ENCODE measurements at regions not wholly inside any gene's neighbourhood (a gene's known extent, or its start where the extent isn't known, plus 50 kb on each side); places are given as distances from the start of the nearest gene placed in this dataset.

- no peak for DNase-seq (ENCODE audit: low spot score)
Measured at GRCh38 chr12:116456330-116457082, 102.7 kb upstream of the MAP1LC3B2 start.

- DNase-seq (ENCODE audit: low spot score): no peak
Measured at GRCh38 chr12:116458492-116458891, 100.7 kb upstream of the MAP1LC3B2 start.

- DNase-seq (ENCODE audit: low spot score): no peak
Measured at GRCh38 chr12:116459011-116459875, 99.9 kb upstream of the MAP1LC3B2 start.

- no peak for DNase-seq (ENCODE audit: low spot score)
Measured at GRCh38 chr12:116459916-116460663, 99.1 kb upstream of the MAP1LC3B2 start.

GRCh38 chr12:116461060-116461459 lies 98.1 kb upstream of the MAP1LC3B2 start:
- DNase-seq (ENCODE audit: low spot score): no peak

- no peak for DNase-seq (ENCODE audit: low spot score)
Measured at GRCh38 chr12:116463366-116463765, 95.8 kb upstream of the MAP1LC3B2 start.

GRCh38 chr12:116465407-116465806 lies 93.8 kb upstream of the MAP1LC3B2 start:
- DNase-seq (ENCODE audit: low spot score): no peak

- no peak for DNase-seq (ENCODE audit: low spot score)
Measured at GRCh38 chr12:116465856-116466255, 93.3 kb upstream of the MAP1LC3B2 start.

GRCh38 chr12:116466536-116466935 lies 92.6 kb upstream of the MAP1LC3B2 start:
- DNase-seq (ENCODE audit: low spot score): no peak

- no peak for DNase-seq (ENCODE audit: low spot score)
Measured at GRCh38 chr12:116469344-116469743, 89.8 kb upstream of the MAP1LC3B2 start.

- no peak for DNase-seq (ENCODE audit: low spot score)
Measured at GRCh38 chr12:116471544-116471943, 87.6 kb upstream of the MAP1LC3B2 start.

GRCh38 chr12:116472193-116472592 lies 87.0 kb upstream of the MAP1LC3B2 start:
- DNase-seq (ENCODE audit: low spot score): no peak

- DNase-seq (ENCODE audit: low spot score): no peak
Measured at GRCh38 chr12:116473416-116473815, 85.8 kb upstream of the MAP1LC3B2 start.

GRCh38 chr12:116474331-116474730 lies 84.8 kb upstream of the MAP1LC3B2 start:
- DNase-seq (ENCODE audit: low spot score): no peak

GRCh38 chr12:116474899-116475298 lies 84.3 kb upstream of the MAP1LC3B2 start:
- DNase-seq (ENCODE audit: low spot score): no peak

- no peak for DNase-seq (ENCODE audit: low spot score)
Measured at GRCh38 chr12:116476227-116476822, 82.9 kb upstream of the MAP1LC3B2 start.

GRCh38 chr12:116478243-116478773 lies 80.9 kb upstream of the MAP1LC3B2 start:
- no peak for DNase-seq (ENCODE audit: low spot score)

GRCh38 chr12:116480210-116480810 lies 78.9 kb upstream of the MAP1LC3B2 start:
- no peak for DNase-seq (ENCODE audit: low spot score)

- no peak for DNase-seq (ENCODE audit: low spot score)
Measured at GRCh38 chr12:116481726-116482125, 77.5 kb upstream of the MAP1LC3B2 start.

- no peak for DNase-seq (ENCODE audit: low spot score)
Measured at GRCh38 chr12:116482179-116482578, 77.0 kb upstream of the MAP1LC3B2 start.

GRCh38 chr12:116482859-116483258 lies 76.3 kb upstream of the MAP1LC3B2 start:
- no peak for DNase-seq (ENCODE audit: low spot score)
